Stimulated activated CD4-positive, alpha-beta T cell treated with anti-CD3 and anti-CD28 coated beads, Interleukin-2, amount 100 ng/mL, for 24 hours (primary cell): ENCODE measurements at regions not wholly inside any gene's neighbourhood (a gene's known extent, or its start where the extent isn't known, plus 50 kb on each side); places are given as distances from the start of the nearest gene placed in this dataset.

ENCODE experiments used
- DNase-seq, 2 donors: peaks; one replicate each; pipeline ENCODE4 v3.0.0-alpha.2; 2020

DNA sequence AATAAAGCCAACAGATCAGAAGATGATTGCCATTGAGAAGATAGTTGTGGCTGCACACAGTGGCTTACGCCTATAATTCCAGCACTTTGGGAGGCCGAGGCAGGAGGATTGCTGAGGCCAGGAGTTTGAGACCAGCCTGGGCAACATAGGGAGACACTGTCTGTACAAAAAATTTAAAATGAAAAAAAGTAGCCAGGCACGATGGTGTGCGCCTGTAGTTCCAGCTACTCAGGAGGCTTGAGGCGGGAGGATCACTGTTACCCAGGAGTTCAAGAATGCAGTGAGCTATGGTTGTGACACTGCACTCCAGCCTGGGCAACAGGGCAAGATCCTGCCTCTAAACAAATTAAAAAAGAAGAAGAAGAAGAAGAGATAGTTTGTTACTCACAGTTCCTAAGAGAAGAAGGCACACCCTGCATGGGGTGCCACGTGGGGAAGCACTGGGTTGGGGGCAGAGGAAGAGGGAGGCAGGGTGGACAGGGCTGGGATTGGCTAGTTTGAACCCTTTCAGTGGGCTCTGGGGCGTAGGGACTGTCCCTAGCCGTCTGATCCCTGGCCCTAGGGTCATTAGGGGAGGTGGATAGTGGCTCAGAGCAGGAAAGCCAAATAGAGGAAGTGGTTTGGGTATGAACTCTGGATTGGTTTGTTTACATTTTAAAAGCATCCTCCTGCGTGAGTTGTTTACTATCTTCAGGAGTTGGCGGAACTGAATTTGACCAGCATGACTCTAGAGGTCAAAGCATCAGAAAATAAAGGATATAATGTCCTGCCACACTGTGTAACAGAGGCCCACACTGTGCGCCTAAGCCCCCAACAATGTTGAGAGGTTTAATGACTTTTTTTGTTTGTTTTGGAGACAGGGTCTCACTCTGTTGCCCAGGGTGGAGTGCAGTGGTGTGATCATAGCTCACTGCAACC is 60.5 kb upstream of the MEDAG start:
- DNase-seq: no peak

GRCh38 chr13:30846311-30846710 is 59.8 kb upstream of the MEDAG start:
- no peak for DNase-seq

DNA sequence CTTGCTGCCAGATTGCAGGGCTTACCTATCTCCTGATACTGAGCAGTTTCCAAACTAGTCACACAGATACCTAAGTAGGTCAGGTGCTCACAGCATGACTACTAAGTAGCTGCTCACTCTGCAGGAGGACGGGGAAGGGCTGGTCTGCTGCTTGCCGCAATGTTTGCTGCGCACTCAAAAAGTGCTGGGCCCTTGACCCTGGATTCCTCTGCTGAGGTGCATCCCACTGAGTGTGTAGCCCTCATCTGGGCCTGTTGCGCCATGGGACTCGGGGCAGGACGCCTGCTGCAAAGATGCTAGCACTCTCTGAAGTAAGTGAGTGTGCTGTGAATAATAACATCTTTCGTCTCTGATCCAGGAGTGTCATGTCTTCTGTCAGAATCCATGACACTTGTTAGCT is 59.2 kb upstream of the MEDAG start:
- no peak for DNase-seq

GRCh38 chr13:30847650-30848307 is 58.3 kb upstream of the MEDAG start:
- peak; percentile 13 to 26 for DNase-seq

DNA sequence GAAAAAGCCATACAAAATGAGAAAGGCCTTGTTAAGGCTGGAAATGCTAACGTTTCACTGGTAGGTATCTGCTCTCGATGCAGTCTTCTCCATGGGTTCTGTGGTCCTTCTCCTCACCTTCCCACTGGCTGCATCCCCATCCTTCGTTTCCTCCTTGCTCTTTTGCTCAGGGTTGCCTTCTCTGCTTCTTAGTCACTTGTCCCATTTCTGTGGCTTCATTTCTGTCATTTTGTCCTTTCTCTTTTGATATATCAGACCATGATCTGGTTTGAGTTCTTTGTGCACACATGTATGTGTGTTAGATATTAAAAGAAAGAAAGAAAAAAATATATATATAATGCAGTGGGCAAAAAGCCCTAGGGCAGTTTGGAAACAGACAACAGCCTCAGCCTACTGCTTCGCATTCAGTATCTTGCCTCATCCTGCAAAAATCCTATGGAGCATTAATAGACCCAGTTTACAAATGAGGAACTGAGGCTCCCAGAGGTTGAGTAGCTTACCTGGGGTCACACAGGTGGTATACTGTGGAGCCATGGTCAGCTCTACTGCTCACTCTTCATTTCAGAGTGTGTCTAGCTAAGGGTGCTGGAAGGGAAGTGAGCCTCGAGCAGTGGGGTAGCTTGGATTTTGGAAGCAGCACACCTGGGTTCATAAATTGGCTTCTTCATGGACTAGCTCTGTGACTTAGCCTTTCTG is 57.6 kb upstream of the MEDAG start:
- DNase-seq: no peak

- no peak for DNase-seq
Observed at GRCh38 chr13:30849611-30850010, 56.5 kb upstream of the MEDAG start.

GRCh38 chr13:30850204-30850866 is 55.7 kb upstream of the MEDAG start:
- DNase-seq: no peak

DNA sequence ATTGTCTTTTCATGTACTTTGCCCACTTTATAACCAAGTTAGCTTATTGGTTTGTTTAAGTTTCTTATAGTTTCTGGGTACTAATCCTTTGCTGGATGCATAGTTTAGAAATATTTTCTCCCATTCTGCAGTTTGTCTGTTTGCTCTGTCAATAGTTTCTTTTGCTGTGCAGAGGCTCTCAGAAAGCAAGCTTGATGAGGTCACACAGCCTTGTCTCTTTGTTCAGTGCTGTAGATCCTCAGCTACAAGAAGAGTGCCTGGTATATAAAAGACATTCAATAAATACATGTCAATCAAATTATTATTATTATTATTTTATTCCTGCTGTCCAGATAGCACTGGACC is 55.2 kb upstream of the MEDAG start:
- DNase-seq: no peak

DNA sequence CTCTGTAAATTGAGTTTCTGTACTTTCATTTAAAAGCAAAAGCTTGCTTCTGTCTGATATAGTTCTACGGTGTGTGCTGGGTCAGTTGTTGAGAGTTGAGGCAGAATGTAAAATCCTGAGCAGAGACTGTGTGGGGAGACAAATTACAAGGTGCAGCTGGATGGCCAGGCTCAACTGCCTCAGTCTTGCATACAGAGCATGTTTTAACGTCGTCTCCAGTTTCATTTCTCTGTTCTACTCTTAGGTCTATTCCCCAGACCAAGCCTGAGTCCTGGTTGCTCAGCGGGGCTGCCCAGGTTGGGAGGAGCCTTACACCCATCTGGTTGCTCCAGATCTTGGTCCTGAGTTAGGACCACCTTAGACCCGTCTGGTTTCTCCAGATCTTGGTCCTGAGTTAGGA is 54.4 kb upstream of the MEDAG start:
- no peak for DNase-seq

GRCh38 chr13:30855569-30855968 is 50.5 kb upstream of the MEDAG start:
- no peak for DNase-seq

- no peak for DNase-seq
Observed at GRCh38 chr13:30856005-30856790, 49.9 kb upstream of the MEDAG start.
